ENCODE measurements at regions not wholly inside any gene's neighbourhood (a gene's known extent, or its start where the extent isn't known, plus 50 kb on each side); places are given as distances from the start of the nearest gene placed in this dataset.
"Not testable (repeated sequence)": the region's sequence is repeated elsewhere in the genome, so short reads cannot be mapped to it uniquely, and the experiment has no call there.

DNA sequence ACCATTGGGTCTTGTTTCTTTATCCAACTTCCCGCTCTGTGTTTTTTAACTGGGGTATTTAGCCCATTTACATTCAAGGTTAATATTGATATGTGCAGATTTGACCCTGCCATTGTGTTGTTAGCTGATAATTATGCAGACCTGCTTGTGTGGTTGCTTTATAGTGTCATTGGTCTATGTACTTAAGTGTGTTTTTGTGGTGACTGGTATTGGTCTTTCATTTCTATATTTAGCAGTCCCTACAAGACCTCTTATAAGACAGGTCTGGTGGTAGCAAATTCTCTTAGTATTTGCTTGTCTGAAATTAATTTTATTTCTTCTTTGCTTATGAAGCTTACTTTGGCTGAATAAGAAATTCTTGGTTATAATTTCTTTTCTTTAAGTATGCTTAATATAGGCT lies 698.1 kb downstream of the DTWD2 start:
- TF ChIP-seq, protein P1, sequence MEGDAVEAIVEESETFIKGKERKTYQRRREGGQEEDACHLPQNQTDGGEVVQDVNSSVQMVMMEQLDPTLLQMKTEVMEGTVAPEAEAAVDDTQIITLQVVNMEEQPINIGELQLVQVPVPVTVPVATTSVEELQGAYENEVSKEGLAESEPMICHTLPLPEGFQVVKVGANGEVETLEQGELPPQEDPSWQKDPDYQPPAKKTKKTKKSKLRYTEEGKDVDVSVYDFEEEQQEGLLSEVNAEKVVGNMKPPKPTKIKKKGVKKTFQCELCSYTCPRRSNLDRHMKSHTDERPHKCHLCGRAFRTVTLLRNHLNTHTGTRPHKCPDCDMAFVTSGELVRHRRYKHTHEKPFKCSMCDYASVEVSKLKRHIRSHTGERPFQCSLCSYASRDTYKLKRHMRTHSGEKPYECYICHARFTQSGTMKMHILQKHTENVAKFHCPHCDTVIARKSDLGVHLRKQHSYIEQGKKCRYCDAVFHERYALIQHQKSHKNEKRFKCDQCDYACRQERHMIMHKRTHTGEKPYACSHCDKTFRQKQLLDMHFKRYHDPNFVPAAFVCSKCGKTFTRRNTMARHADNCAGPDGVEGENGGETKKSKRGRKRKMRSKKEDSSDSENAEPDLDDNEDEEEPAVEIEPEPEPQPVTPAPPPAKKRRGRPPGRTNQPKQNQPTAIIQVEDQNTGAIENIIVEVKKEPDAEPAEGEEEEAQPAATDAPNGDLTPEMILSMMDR (conservative IDR thresholded peaks at IDR 0.05; ENCODE audit: low read depth, low read length) = no peak
- H3K4me3 ChIP-seq (ENCODE audit: low read length) = no peak overlapping the region
- no peak for DNase-seq (ENCODE audit: low read depth)

DNA sequence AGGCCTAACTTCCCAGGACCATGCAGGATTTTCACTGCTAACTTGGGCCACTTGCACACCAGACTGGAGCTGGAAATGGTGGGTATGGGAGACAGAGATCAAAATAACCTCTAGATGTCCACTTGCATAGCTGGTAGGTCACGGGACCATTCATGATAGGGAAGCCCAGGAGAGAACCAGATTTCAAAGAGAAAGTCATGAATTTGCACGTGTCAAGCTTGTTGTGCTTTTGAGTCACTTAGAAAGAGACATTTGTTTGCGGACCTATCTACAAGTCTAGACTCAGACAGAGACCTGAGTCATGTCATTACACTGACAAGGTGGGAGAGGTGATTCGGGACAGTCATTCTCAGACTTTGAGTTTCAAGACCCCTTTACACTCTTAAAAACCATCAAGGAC lies 704.1 kb downstream of the DTWD2 start:
- not testable (repeated sequence) for H3K4me3 ChIP-seq (ENCODE audit: low read length); DNase-seq (ENCODE audit: low read depth)

- not testable (repeated sequence) for H3K4me3 ChIP-seq (ENCODE audit: low read length); DNase-seq (ENCODE audit: low read depth)
These were observed 705.8 kb downstream of the DTWD2 start for GRCh38 chr5:118282480-118283038.

GRCh38 chr5:118279540-118280294 lies 708.6 kb downstream of the DTWD2 start:
- TF ChIP-seq, protein P1 (conservative IDR thresholded peaks at IDR 0.05; ENCODE audit: low read depth, low read length) = no peak
- DNase-seq (ENCODE audit: low read depth) = no peak
- no peak overlapping the region for H3K4me3 ChIP-seq (ENCODE audit: low read length)

- TF ChIP-seq, protein P1 (conservative IDR thresholded peaks at IDR 0.05; ENCODE audit: low read depth, low read length) = no peak
- H3K4me3 ChIP-seq (ENCODE audit: low read length) = no peak overlapping the region
- no peak for DNase-seq (ENCODE audit: low read depth)
These were observed 717.8 kb downstream of the DTWD2 start for GRCh38 chr5:118270526-118270925.

DNA sequence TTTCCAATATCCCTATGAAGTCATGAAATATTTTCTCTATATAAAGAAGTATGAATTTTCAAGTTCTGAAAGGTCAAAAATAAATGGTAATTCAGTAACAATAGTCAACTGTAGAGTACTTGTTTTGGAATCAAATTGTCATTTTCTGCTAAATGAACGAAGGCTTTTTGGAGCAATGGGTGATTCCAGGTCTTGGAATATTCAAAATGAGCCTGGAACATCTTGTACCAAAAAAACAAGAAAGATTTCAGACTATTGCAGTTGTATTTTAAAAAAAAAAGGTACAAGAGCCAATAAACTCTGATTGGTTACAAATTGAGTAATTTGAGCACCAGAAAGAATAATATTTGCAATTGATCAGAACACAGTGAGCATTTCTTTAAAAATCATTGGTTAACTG lies 730.1 kb downstream of the DTWD2 start:
- no peak for DNase-seq (ENCODE audit: low read depth)
- TF ChIP-seq, protein P1 (conservative IDR thresholded peaks at IDR 0.05; ENCODE audit: low read depth, low read length) = no peak
- H3K4me3 ChIP-seq (ENCODE audit: low read length) = no peak overlapping the region

DNA sequence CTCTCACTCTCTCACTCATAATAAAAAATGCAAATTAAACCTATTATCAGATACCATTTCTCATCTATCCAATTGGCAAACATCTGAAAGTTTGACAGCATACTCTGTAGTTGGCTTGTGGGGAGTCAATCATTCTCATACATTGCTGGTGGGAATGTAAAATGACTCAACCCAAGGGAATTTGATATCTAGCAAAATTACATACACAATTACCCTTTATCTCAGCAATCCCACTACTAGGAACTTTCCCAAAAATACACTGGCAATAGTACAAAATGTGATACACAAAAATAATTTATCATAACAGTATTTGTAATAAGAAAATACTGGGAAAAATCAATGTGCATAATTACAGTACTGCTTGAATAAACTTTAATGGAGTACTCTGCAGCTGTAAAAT lies 731.3 kb downstream of the DTWD2 start:
- TF ChIP-seq, protein P1 (conservative IDR thresholded peaks at IDR 0.05; ENCODE audit: low read depth, low read length) = no peak
- no peak overlapping the region for H3K4me3 ChIP-seq (ENCODE audit: low read length)

GRCh38 chr5:118253225-118254061 lies 734.9 kb downstream of the DTWD2 start:
- H3K4me3 ChIP-seq (ENCODE audit: low read length) = no peak overlapping the region
- no peak for DNase-seq (ENCODE audit: low read depth)
- TF ChIP-seq, protein P1 (conservative IDR thresholded peaks at IDR 0.05; ENCODE audit: low read depth, low read length) = peak; percentile 1

More for the DNA sequence above, 731.3 kb downstream of the DTWD2 start:
- DNase-seq (ENCODE audit: low read depth) = peak; percentile 16
